H9 (cell line): ENCODE measurements at regions not wholly inside any gene's neighbourhood (a gene's known extent, or its start where the extent isn't known, plus 50 kb on each side); places are given as distances from the start of the nearest gene placed in this dataset.

Experiments
- DNase-seq: peaks from one replicate; pipeline ENCODE4 v3.0.0-alpha.2; 2017
- H2AFZ ChIP-seq: one replicate; pipeline ENCODE4 v1.6.1; 2013; ENCODE audit warnings: mild to moderate bottlenecking, low read length, control low read depth, moderate library complexity
- H2AK5ac ChIP-seq: 2 replicates; pipeline ENCODE4 v1.6.1; 2013; ENCODE audit warnings: low read length, control low read depth, mixed read lengths; ENCODE audit not compliant: insufficient read length
- H2BK120ac ChIP-seq: one replicate; pipeline ENCODE4 v1.6.1; 2013; ENCODE audit warnings: low read depth, mild to moderate bottlenecking, low read length, control low read depth, inconsistent platforms; ENCODE audit not compliant: poor library complexity, severe bottlenecking
- H2BK12ac ChIP-seq: 2 replicates; pipeline ENCODE4 v1.6.1; 2013; ENCODE audit warnings: low read length, control low read depth, mixed read lengths, low read depth; ENCODE audit not compliant: insufficient read length
- H2BK15ac ChIP-seq: 2 replicates; pipeline ENCODE4 v1.6.1; 2013; ENCODE audit warnings: low read depth, low read length, control low read depth
- H2BK20ac ChIP-seq: one replicate; pipeline ENCODE4 v1.6.1; 2013; ENCODE audit warnings: low read depth, mild to moderate bottlenecking, low read length, control low read depth, inconsistent platforms; ENCODE audit not compliant: poor library complexity, severe bottlenecking
- H2BK5ac ChIP-seq: 2 replicates; pipeline ENCODE4 v1.6.1; 2013; ENCODE audit warnings: low read length, control low read depth, mixed read lengths; ENCODE audit not compliant: insufficient read length
- H3K14ac ChIP-seq: 2 replicates; pipeline ENCODE4 v1.6.1; 2013; ENCODE audit warnings: low read length, control low read depth; ENCODE audit not compliant: insufficient read depth
- H3K18ac ChIP-seq: 2 replicates; pipeline ENCODE4 v1.6.1; 2013; ENCODE audit warnings: low read depth, mild to moderate bottlenecking, mixed read lengths, low read length, control low read depth; ENCODE audit not compliant: insufficient read length
- H3K23ac ChIP-seq: 2 replicates; pipeline ENCODE4 v1.6.1; 2013; ENCODE audit warnings: low read length, control low read depth, mixed read lengths, low read depth; ENCODE audit not compliant: insufficient read length
- H3K23me2 ChIP-seq: 2 replicates; pipeline ENCODE4 v1.6.1; 2013; ENCODE audit warnings: low read depth, mild to moderate bottlenecking, mixed read lengths, low read length, control low read depth; ENCODE audit not compliant: insufficient read length, poor library complexity, severe bottlenecking
- H3K27ac ChIP-seq: 2 replicates; pipeline ENCODE4 v1.5.1; 2013; ENCODE audit warnings: low read length, control low read depth, mixed read lengths, low read depth; ENCODE audit not compliant: insufficient read length
- H3K27me3 ChIP-seq: 2 replicates; pipeline ENCODE4 v1.6.1; 2013; ENCODE audit warnings: low read length, control low read depth, inconsistent platforms; ENCODE audit not compliant: insufficient read depth
- H3K4ac ChIP-seq: 2 replicates; pipeline ENCODE4 v1.6.1; 2013; ENCODE audit warnings: low read depth, mild to moderate bottlenecking, control low read depth, inconsistent platforms, low read length, moderate library complexity
- H3K4me1 ChIP-seq: 2 replicates; pipeline ENCODE4 v1.6.1; 2013; ENCODE audit warnings: low read length, control low read depth, inconsistent platforms; ENCODE audit not compliant: insufficient read depth
- H3K4me2 ChIP-seq: 2 replicates; pipeline ENCODE4 v1.6.1; 2013; ENCODE audit warnings: low read length, control low read depth, mixed read lengths; ENCODE audit not compliant: insufficient read length, insufficient read depth
- H3K56ac ChIP-seq: 2 replicates; pipeline ENCODE4 v1.6.1; 2013; ENCODE audit warnings: low read depth, mild to moderate bottlenecking, mixed read lengths, low read length, control low read depth; ENCODE audit not compliant: insufficient read length
- H3K79me1 ChIP-seq: 2 replicates; pipeline ENCODE4 v1.6.1; 2013; ENCODE audit warnings: low read depth, mild to moderate bottlenecking, moderate library complexity, low read length, control low read depth, inconsistent platforms; ENCODE audit not compliant: insufficient read depth, poor library complexity, severe bottlenecking
- H3K79me2 ChIP-seq: 2 replicates; pipeline ENCODE4 v1.6.1; 2013; ENCODE audit warnings: low read length, control low read depth, inconsistent platforms; ENCODE audit not compliant: insufficient read depth
- H3K9ac ChIP-seq: 2 replicates; pipeline ENCODE4 v1.6.1; 2013; ENCODE audit warnings: low read length, control low read depth, mixed read lengths; ENCODE audit not compliant: insufficient read length; ENCODE audit errors: extremely low read depth
- H3K9me3 ChIP-seq: one replicate; pipeline ENCODE4 v1.6.1; 2013; ENCODE audit warnings: low read depth, low read length, inconsistent platforms; ENCODE audit not compliant: control insufficient read depth
- H3T11ph ChIP-seq: one replicate; pipeline ENCODE4 v1.6.1; 2013; ENCODE audit warnings: mild to moderate bottlenecking, low read length, control low read depth, inconsistent platforms
- H4K20me1 ChIP-seq: one replicate; pipeline ENCODE4 v1.6.1; 2013; ENCODE audit not compliant: control insufficient read depth, insufficient read length, insufficient read depth
- H4K5ac ChIP-seq: 2 replicates; pipeline ENCODE4 v1.6.1; 2013; ENCODE audit warnings: low read depth, mild to moderate bottlenecking, mixed read lengths, low read length, control low read depth; ENCODE audit not compliant: insufficient read length
- H4K8ac ChIP-seq: replicated peaks from 2 replicates; pipeline ENCODE4 v1.6.1; 2013; ENCODE audit warnings: low read length, control low read depth, mixed read lengths, low read depth; ENCODE audit not compliant: insufficient read length
- H4K91ac ChIP-seq: 2 replicates; pipeline ENCODE4 v1.6.1; 2013; ENCODE audit warnings: low read depth, mild to moderate bottlenecking, moderate library complexity, mixed read lengths, low read length, control low read depth; ENCODE audit not compliant: insufficient read length
- H3K27ac Mint-ChIP-seq, 3 experiments: 2 replicates in 2 of 3; 3 replicates in 1 of 3; pipeline ENCODE4 v1.8.0; 2020 to 2021; ENCODE audit warnings: mixed read lengths in 3 of 3, mild to moderate bottlenecking in 1 of 3, moderate library complexity in 1 of 3
- H3K27me3 Mint-ChIP-seq: 2 replicates; pipeline ENCODE4 v1.8.0; 2021; ENCODE audit warnings: low read depth, mild to moderate bottlenecking, moderate library complexity, mixed read lengths
- H3K36me3 Mint-ChIP-seq, 3 experiments: 2 replicates in 2 of 3; 3 replicates in 1 of 3; pipeline ENCODE4 v1.8.0; 2020 to 2021; ENCODE audit warnings: low read depth in 3 of 3, mixed read lengths in 3 of 3; ENCODE audit not compliant: insufficient read depth in 1 of 3
- H3K4me1 Mint-ChIP-seq, 2 experiments: 2 replicates each; pipeline ENCODE4 v1.8.0; 2020; ENCODE audit warnings: mixed read lengths in 2 of 2
- H3K4me3 Mint-ChIP-seq, 2 experiments: 2 replicates in 1 of 2; 3 replicates in 1 of 2; pipeline ENCODE4 v1.8.0; 2020 to 2021; ENCODE audit warnings: mild to moderate bottlenecking in 2 of 2, mixed read lengths in 2 of 2, moderate library complexity in 1 of 2
- H3K9me3 Mint-ChIP-seq, 2 experiments: 2 replicates in 1 of 2; 3 replicates in 1 of 2; pipeline ENCODE4 v1.8.0; 2020; ENCODE audit warnings: mild to moderate bottlenecking in 2 of 2, mixed read lengths in 2 of 2, moderate library complexity in 1 of 2
- CTCF ChIP-seq: fragments of 200-600 bp; sonication (generic); conservative IDR thresholded peaks from 3 replicates; pipeline ENCODE4 v1.8.0; 2021; ENCODE audit warnings: antibody characterized with exemption, mild to moderate bottlenecking
- WGBS: extraction: QIAGEN DNeasy Blood & Tissue Kit; methylation state at CpG from one replicate; pipeline ENCODE4 v1.1.7; 2013; ENCODE audit warnings: missing lambda C conversion rate, low lambda C conversion rate, mixed read lengths; ENCODE audit not compliant: insufficient read length; ENCODE audit errors: extremely low coverage; 5-methylcytosine and 5-hydroxymethylcytosine counted together

GRCh38 chr1:195550071-195550862, 1058.0 kb downstream of the KCNT2 start:
- no peaks in the 10 kb centered on the region for H3K27me3 ChIP-seq
- no peak overlapping the region for H4K8ac ChIP-seq
- TF ChIP-seq CTCF = no peak
- Mint-ChIP-seq H3K4me1 (no peaks in the 10 kb centered on the region), H3K9me3 (no peaks in the 10 kb centered on the region), H3K36me3 (no peaks in the 10 kb centered on the region), H3K27me3 (no peaks in the 10 kb centered on the region), H3K27ac (no peak overlapping the region), H3K4me3 (no peak overlapping the region)
- H2AFZ ChIP-seq = no peak overlapping the region
- H2AK5ac ChIP-seq = no peak overlapping the region
- no peak overlapping the region for H3K14ac ChIP-seq
- H3K23me2 ChIP-seq = no peaks in the 10 kb centered on the region
- H3K79me2 ChIP-seq = no peaks in the 10 kb centered on the region
- no peak overlapping the region for H3K4ac ChIP-seq
- H3T11ph ChIP-seq = no peak overlapping the region
- no peaks in the 10 kb centered on the region for H4K20me1 ChIP-seq
- no peaks in the 10 kb centered on the region for H3K9me3 ChIP-seq
- H3K56ac ChIP-seq = no peak overlapping the region
- WGBS = no CpG with 5 or more reads among the region's 5 CpGs
- no peak overlapping the region for H3K27ac ChIP-seq
- H2BK20ac ChIP-seq = no peak overlapping the region
- no peak overlapping the region for H4K91ac ChIP-seq
- H4K5ac ChIP-seq = no peak overlapping the region
- H2BK5ac ChIP-seq = no peak overlapping the region
- H3K79me1 ChIP-seq = no peaks in the 10 kb centered on the region
- H3K18ac ChIP-seq = no peak overlapping the region
- H3K4me2 ChIP-seq = no peak overlapping the region
- no peak overlapping the region for H2BK15ac ChIP-seq
- H3K4me1 ChIP-seq = no peaks in the 10 kb centered on the region
- DNase-seq = no peak
- H2BK120ac ChIP-seq = no peak overlapping the region
- H3K9ac ChIP-seq = no peak overlapping the region
- H3K23ac ChIP-seq = no peak overlapping the region
- no peak overlapping the region for H2BK12ac ChIP-seq
